IMR-90 (cell line): ENCODE measurements at regions not wholly inside any gene's neighbourhood (a gene's known extent, or its start where the extent isn't known, plus 50 kb on each side); places are given as distances from the start of the nearest gene placed in this dataset.
A peak's percentile ranks its signal among the peaks of the same experiment; 100 is the strongest.

Experiments used
- ATAC-seq: fragments of 200-7000 bp; cut with Tn5 transposase; 2 replicates; pipeline ENCODE4 v1.9.1; 2020; ENCODE audit warnings: low read depth, mild to moderate bottlenecking, moderate library complexity
- BruUV-seq: library from RNA; stranded (reverse); fragments of 400-500 nt; replicated peaks from 2 replicates; lab custom pipeline; 2021; lab: Mats Ljungman, UMichigan
- CTCF ChIA-PET: fragments of 300-600 bp; formaldehyde crosslinking; extraction: SDS; loops from one replicate; lab custom pipeline; 2021; ENCODE audit warnings: antibody characterized with exemption; lab: Yijun Ruan, JAX
- POLR2A ChIA-PET: fragments of 300-600 bp; sonication (Branson Sonifier 250); formaldehyde crosslinking; loops from one replicate; lab custom pipeline; 2022; ENCODE audit warnings: antibody characterized with exemption; ENCODE audit not compliant: unreplicated experiment; lab: Charles Lee
- DNase-seq: peaks from one replicate; pipeline ENCODE4 v3.0.0; 2013
- H2AFZ ChIP-seq: replicated peaks from 2 replicates; pipeline ENCODE3; 2013; ENCODE audit warnings: low read length, mild to moderate bottlenecking; ENCODE audit not compliant: poor library complexity
- H2AK5ac ChIP-seq: 2 replicates; pipeline ENCODE4 v1.6.1; 2013; ENCODE audit warnings: low read depth, low read length, inconsistent platforms
- H2AK9ac ChIP-seq: replicated peaks from 2 replicates; pipeline ENCODE3; 2013; ENCODE audit warnings: mild to moderate bottlenecking, low read depth, low read length, moderate library complexity; ENCODE audit not compliant: poor library complexity
- H2BK120ac ChIP-seq: 2 replicates; pipeline ENCODE4 v1.6.1; 2013; ENCODE audit warnings: low read depth, low read length, inconsistent platforms
- H2BK15ac ChIP-seq: 3 replicates; pipeline ENCODE4 v1.6.1; 2013; ENCODE audit warnings: low read depth, low read length, inconsistent platforms
- H2BK20ac ChIP-seq: 2 replicates; pipeline ENCODE4 v1.6.1; 2013; ENCODE audit warnings: low read depth, mild to moderate bottlenecking, inconsistent platforms, low read length, moderate library complexity
- H2BK5ac ChIP-seq: 2 replicates; pipeline ENCODE4 v1.6.1; 2013; ENCODE audit warnings: mild to moderate bottlenecking, low read depth, low read length, inconsistent platforms; ENCODE audit not compliant: poor library complexity, severe bottlenecking
- H3K14ac ChIP-seq: replicated peaks from 2 replicates; pipeline ENCODE4 v1.6.1; 2013; ENCODE audit warnings: low read depth, low read length, inconsistent platforms
- H3K18ac ChIP-seq: 2 replicates; pipeline ENCODE4 v1.6.1; 2013; ENCODE audit warnings: low read depth, low read length, control low read depth
- H3K23ac ChIP-seq: 2 replicates; pipeline ENCODE4 v1.6.1; 2013; ENCODE audit warnings: low read depth, low read length, inconsistent platforms
- H3K27ac ChIP-seq: 2 replicates; pipeline ENCODE4 v1.5.1; 2013; ENCODE audit warnings: mild to moderate bottlenecking, control low read depth, low read length; ENCODE audit not compliant: insufficient read depth
- H3K27me3 ChIP-seq: 2 replicates; pipeline ENCODE4 v1.6.1; 2013; ENCODE audit warnings: low read length; ENCODE audit not compliant: control insufficient read depth, insufficient read depth
- H3K36me3 ChIP-seq: 2 replicates; pipeline ENCODE4 v1.6.1; 2013; ENCODE audit warnings: low read length, mixed read lengths; ENCODE audit not compliant: control insufficient read depth, insufficient read depth
- H3K4ac ChIP-seq: 2 replicates; pipeline ENCODE4 v1.6.1; 2013; ENCODE audit warnings: low read depth, low read length, inconsistent platforms
- H3K4me1 ChIP-seq: 2 replicates; pipeline ENCODE4 v1.6.1; 2013; ENCODE audit warnings: low read length, mixed read lengths; ENCODE audit not compliant: control insufficient read depth, insufficient read depth
- H3K4me2 ChIP-seq: 2 replicates; pipeline ENCODE4 v1.6.1; 2013; ENCODE audit warnings: low read depth, mild to moderate bottlenecking, control low read depth, low read length, moderate library complexity
- H3K4me3 ChIP-seq: 2 replicates; pipeline ENCODE4 v1.5.1; 2013; ENCODE audit warnings: low read depth, mild to moderate bottlenecking, control low read depth, low read length, moderate library complexity; ENCODE audit not compliant: insufficient read depth
- H3K56ac ChIP-seq: 2 replicates; pipeline ENCODE4 v1.6.1; 2013; ENCODE audit warnings: low read length, inconsistent platforms; ENCODE audit not compliant: insufficient read depth; ENCODE audit errors: extremely low read depth
- H3K79me1 ChIP-seq, 2 experiments: 2 replicates each; pipeline ENCODE4 v1.6.1; 2013; ENCODE audit warnings: low read length in 2 of 2, inconsistent platforms in 1 of 2, low read depth in 1 of 2
- H3K9ac ChIP-seq: 2 replicates; pipeline ENCODE4 v1.6.1; 2013; ENCODE audit warnings: low read depth, low read length, control low read depth
- H3K9me1 ChIP-seq: 2 replicates; pipeline ENCODE4 v1.6.1; 2013; ENCODE audit warnings: low read length, inconsistent platforms; ENCODE audit not compliant: insufficient read depth
- H3K9me3 ChIP-seq: 2 replicates; pipeline ENCODE4 v1.6.1; 2013; ENCODE audit warnings: low read length; ENCODE audit not compliant: control insufficient read depth, insufficient read depth
- H4K20me1 ChIP-seq: 2 replicates; pipeline ENCODE4 v1.6.1; 2013; ENCODE audit warnings: low read length, inconsistent platforms; ENCODE audit not compliant: insufficient read depth
- H4K5ac ChIP-seq: 2 replicates; pipeline ENCODE4 v1.6.1; 2013; ENCODE audit warnings: mild to moderate bottlenecking, low read depth, low read length, control low read depth
- H4K8ac ChIP-seq, 2 experiments: 2 replicates each; pipeline ENCODE4 v1.6.1; 2013; ENCODE audit warnings: low read depth in 2 of 2, low read length in 2 of 2, control low read depth in 1 of 2, inconsistent platforms in 1 of 2
- H4K91ac ChIP-seq: 2 replicates; pipeline ENCODE4 v1.6.1; 2013; ENCODE audit warnings: low read depth, low read length, inconsistent platforms; ENCODE audit not compliant: insufficient read depth
- BHLHE40 ChIP-seq: fragments of 150-350 bp; IDR thresholded peaks from 2 replicates; pipeline ENCODE4 v1.6.1; 2016; ENCODE audit warnings: mild to moderate bottlenecking, low read depth, low read length
- CEBPB ChIP-seq: IDR thresholded peaks from 2 replicates; pipeline ENCODE4 v1.6.1; 2012; ENCODE audit warnings: low read depth, low read length, improper control_type of control experiment
- CHD1 ChIP-seq: IDR thresholded peaks from 2 replicates; pipeline ENCODE4 v1.6.1; 2012; ENCODE audit warnings: low read depth, low read length, improper control_type of control experiment
- MAFK ChIP-seq: IDR thresholded peaks from 2 replicates; pipeline ENCODE4 v1.6.1; 2012; ENCODE audit warnings: low read depth, low read length, improper control_type of control experiment
- MAZ ChIP-seq: IDR thresholded peaks from 2 replicates; pipeline ENCODE4 v1.6.1; 2012; ENCODE audit warnings: low read depth, mild to moderate bottlenecking, low read length, improper control_type of control experiment, moderate library complexity, borderline replicate concordance
- NFE2L2 ChIP-seq: fragments of 150-350 bp; IDR thresholded peaks from 2 replicates; pipeline ENCODE4 v1.6.1; 2016; ENCODE audit warnings: low read depth, mild to moderate bottlenecking, low read length
- POLR2A ChIP-seq: IDR thresholded peaks from 2 replicates; pipeline ENCODE4 v1.6.1; 2012; ENCODE audit warnings: mild to moderate bottlenecking, low read depth, low read length
- RAD21 ChIP-seq: IDR thresholded peaks from 2 replicates; pipeline ENCODE4 v1.6.1; 2012; ENCODE audit warnings: low read length, improper control_type of control experiment
- RCOR1 ChIP-seq: IDR thresholded peaks from 2 replicates; pipeline ENCODE4 v1.6.1; 2012; ENCODE audit warnings: mild to moderate bottlenecking, low read length, improper control_type of control experiment; ENCODE audit not compliant: insufficient replicate concordance
- RFX5 ChIP-seq: IDR thresholded peaks from 2 replicates; pipeline ENCODE4 v1.8.0; 2012; ENCODE audit warnings: low read depth, mild to moderate bottlenecking, low read length, moderate library complexity
- SMC3 ChIP-seq: fragments of 150-350 bp; IDR thresholded peaks from 2 replicates; pipeline ENCODE4 v1.6.1; 2016; ENCODE audit warnings: low read depth, mild to moderate bottlenecking, antibody characterized with exemption, low read length, moderate library complexity
- WGBS, 2 experiments: methylation state at CpG; one replicate each; pipeline versions ENCODE4 v1.1.5 to v1.1.7; 2013; ENCODE audit warnings: missing lambda C conversion rate in 2 of 2; ENCODE audit not compliant: insufficient read length in 1 of 2; ENCODE audit errors: extremely low coverage in 2 of 2; 5-methylcytosine and 5-hydroxymethylcytosine counted together
- dilution Hi-C: fragments of 300-500 bp; cut with HindIII; formaldehyde crosslinking; loops from one replicate; pipeline ENCODE4 v1.14.3; 2018; ENCODE audit warnings: low sequenced_read_pairs; ENCODE audit not compliant: unreplicated experiment
- in situ Hi-C: fragments of 300-500 bp; cut with MboI; formaldehyde crosslinking; loops from 3 replicates; pipeline ENCODE4 v1.14.3; 2019; ENCODE audit warnings: low sequenced_read_pairs, inconsistent platforms, mixed read lengths
- intact Hi-C: fragments of 100-400 bp; cut with micrococcal nuclease; formaldehyde crosslinking; loops from 2 replicates; pipeline ENCODE4 v1.10.0; 2022
- TF ChIP-seq, protein P1 (sequence below): fragments of 150-350 bp; IDR thresholded peaks from 2 replicates; pipeline ENCODE4 v1.6.1; 2017; ENCODE audit warnings: mild to moderate bottlenecking, antibody characterized with exemption, low read length, low read depth
- TF ChIP-seq, protein P2 (sequence below): conservative IDR thresholded peaks from 2 replicates; pipeline ENCODE4 v1.5.1; 2012; ENCODE audit warnings: mild to moderate bottlenecking, low read depth, low read length, improper control_type of control experiment

DNA sequence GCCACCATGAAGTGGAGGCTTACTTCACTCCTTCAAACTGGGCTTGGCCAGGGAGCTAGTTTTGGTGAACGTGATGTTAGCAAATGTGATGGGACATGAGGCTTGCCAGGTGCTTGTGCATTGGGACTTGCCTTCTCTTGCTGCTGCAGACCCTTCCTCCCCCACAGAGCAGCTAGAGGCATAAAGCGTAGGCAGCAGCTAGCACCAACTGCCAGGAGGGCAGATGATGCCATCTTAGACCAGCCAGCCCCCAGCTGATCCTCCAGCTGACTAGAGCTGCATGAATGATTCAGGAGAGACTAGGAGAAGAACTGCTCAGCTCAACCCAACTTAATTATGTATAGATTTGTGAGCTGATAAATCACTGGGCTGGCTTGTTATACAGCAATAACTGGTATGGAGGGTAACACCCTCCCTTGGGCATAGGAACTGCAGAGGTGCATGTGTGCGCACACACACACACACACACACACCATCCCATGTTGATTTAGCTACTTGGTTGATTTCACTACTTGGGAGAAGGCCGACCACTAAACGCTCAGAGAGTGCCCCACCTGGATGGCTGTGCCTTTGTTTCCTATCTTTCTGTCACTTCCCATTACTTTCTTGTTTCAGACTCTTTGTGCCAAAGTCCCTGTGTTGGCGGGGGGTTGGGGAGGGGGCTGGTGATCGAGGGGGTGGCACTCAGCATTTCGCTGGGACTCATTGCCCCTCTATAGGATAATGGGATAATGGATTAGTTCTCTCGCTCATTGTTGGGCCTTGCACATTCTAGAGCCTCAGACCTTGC, 202.8 kb downstream of the ADAMTS15 start:
- H3K4me1 ChIP-seq: peaks cover 30% of the 10 kb centered on the region
- H2BK15ac ChIP-seq: 0 out of 3 replicates have a peak overlapping the region, but pooled peaks have one; percentile 12
- BruUV-seq: no TSS peak
- H4K91ac ChIP-seq: peak overlapping the region; percentile 49; the same call in 1 of the 2 replicates
- H3K27ac ChIP-seq: no peak overlapping the region
- H2BK5ac ChIP-seq: no peak overlapping the region
- ATAC-seq (no peak), DNase-seq (no peak)
- peak overlapping the region; percentile 36 for H2AK5ac ChIP-seq
- POLR2A ChIA-PET: no interaction called here
- TF ChIP-seq CHD1 (no peak), BHLHE40 (no peak), SMC3 (no peak), RAD21 (no peak), CEBPB (no peak), RFX5 (no peak), RCOR1 (no peak), MAFK (no peak), POLR2A (no peak), NFE2L2 (no peak), MAZ (no peak)
- TF ChIP-seq, protein P1, sequence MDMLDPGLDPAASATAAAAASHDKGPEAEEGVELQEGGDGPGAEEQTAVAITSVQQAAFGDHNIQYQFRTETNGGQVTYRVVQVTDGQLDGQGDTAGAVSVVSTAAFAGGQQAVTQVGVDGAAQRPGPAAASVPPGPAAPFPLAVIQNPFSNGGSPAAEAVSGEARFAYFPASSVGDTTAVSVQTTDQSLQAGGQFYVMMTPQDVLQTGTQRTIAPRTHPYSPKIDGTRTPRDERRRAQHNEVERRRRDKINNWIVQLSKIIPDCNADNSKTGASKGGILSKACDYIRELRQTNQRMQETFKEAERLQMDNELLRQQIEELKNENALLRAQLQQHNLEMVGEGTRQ: no peak
- TF ChIP-seq, protein P2, sequence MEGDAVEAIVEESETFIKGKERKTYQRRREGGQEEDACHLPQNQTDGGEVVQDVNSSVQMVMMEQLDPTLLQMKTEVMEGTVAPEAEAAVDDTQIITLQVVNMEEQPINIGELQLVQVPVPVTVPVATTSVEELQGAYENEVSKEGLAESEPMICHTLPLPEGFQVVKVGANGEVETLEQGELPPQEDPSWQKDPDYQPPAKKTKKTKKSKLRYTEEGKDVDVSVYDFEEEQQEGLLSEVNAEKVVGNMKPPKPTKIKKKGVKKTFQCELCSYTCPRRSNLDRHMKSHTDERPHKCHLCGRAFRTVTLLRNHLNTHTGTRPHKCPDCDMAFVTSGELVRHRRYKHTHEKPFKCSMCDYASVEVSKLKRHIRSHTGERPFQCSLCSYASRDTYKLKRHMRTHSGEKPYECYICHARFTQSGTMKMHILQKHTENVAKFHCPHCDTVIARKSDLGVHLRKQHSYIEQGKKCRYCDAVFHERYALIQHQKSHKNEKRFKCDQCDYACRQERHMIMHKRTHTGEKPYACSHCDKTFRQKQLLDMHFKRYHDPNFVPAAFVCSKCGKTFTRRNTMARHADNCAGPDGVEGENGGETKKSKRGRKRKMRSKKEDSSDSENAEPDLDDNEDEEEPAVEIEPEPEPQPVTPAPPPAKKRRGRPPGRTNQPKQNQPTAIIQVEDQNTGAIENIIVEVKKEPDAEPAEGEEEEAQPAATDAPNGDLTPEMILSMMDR: no peak
- no peak overlapping the region for H4K8ac ChIP-seq
- dilution Hi-C loops (no loop called here), intact Hi-C loops (no loop called here), in situ Hi-C loops (no loop called here)
- no peak overlapping the region; the same call in 1 of the 2 replicates for H3K14ac ChIP-seq
- no peak overlapping the region for H3K23ac ChIP-seq
- H4K5ac ChIP-seq: peak overlapping the region; percentile 51; the same call in 1 of the 2 replicates
- H2AK9ac ChIP-seq: peak overlapping the region; percentile 10
- H3K79me1 ChIP-seq: no peaks in the 10 kb centered on the region
- H3K36me3 ChIP-seq: no peaks in the 10 kb centered on the region
- CTCF ChIA-PET: no interaction called here
- H2BK120ac ChIP-seq: 0 out of 2 replicates have a peak overlapping the region, but pooled peaks have one; percentile 10
- H4K20me1 ChIP-seq: no peaks in the 10 kb centered on the region
- H3K4ac ChIP-seq: peak overlapping the region; percentile 65
- peak overlapping the region; percentile 25; the same call in 1 of the 2 replicates for H3K18ac ChIP-seq
- H2AFZ ChIP-seq: no peak overlapping the region
- no peaks in the 10 kb centered on the region for H3K27me3 ChIP-seq
- no peak overlapping the region for H3K4me3 ChIP-seq
- peaks cover under 1% of the 10 kb centered on the region; the same call in 1 of the 2 replicates for H3K9me3 ChIP-seq
- H3K9me1 ChIP-seq: peaks cover 16% of the 10 kb centered on the region
- H3K9ac ChIP-seq: no peak overlapping the region
- H2BK20ac ChIP-seq: peak overlapping the region; percentile 34; the same call in 1 of the 2 replicates
- H3K56ac ChIP-seq: no peak overlapping the region
- no peak overlapping the region for H3K4me2 ChIP-seq
- WGBS, 2 experiments: no CpG with 5 or more reads among the region's 9 CpGs
